ENCODE measurements at regions not wholly inside any gene's neighbourhood (a gene's known extent, or its start where the extent isn't known, plus 50 kb on each side); places are given as distances from the start of the nearest gene placed in this dataset.

DNA sequence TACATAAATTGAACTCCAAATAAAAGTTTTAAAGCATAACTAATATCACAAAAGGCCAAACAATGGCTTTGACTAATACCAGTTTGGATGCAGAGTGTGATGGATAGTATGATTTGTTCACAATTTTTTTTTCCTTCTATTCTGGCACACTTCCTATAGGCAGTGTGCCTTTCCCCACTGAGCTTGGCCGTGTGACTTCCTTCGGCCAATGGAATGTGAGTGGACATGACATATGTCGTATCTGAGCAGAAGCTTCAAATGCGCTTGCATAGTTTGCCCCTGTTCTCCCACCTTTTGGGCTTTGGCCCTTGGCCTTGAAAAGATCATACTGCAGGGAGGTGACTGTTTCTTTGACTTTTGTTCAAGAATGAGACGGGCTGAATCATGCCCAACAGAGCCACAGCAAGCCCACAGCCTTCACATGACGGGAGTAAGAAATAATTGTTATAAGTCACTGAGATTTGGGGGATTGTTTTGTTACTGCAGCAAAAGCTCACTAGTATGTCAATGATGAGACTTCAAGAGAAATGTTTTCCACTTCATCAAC, 279.9 kb upstream of the NEBL start:
- TF ChIP-seq POLR2AphosphoS5 (IDR thresholded peaks at IDR 0.05; ENCODE audit: borderline replicate concordance, low read depth, low read length): no peak
- no peak for TF ChIP-seq EZH2 (IDR thresholded peaks at IDR 0.05)
- TF ChIP-seq FOXP2 (optimal IDR thresholded peaks at IDR 0.05; ENCODE audit: control extremely low read depth, extremely low read length, insufficient read depth): no peak

Measured in SK-N-MC (cell line).